ENCODE measurements at regions not wholly inside any gene's neighbourhood (a gene's known extent, or its start where the extent isn't known, plus 50 kb on each side); places are given as distances from the start of the nearest gene placed in this dataset.
"Not testable (repeated sequence)": the region's sequence is repeated elsewhere in the genome, so short reads cannot be mapped to it uniquely, and the experiment has no call there.

GRCh38 chr7:54947266-54947665, 71.6 kb upstream of the EGFR start:
- no peak overlapping the region for H3K27ac ChIP-seq
- H3K36me3 ChIP-seq (replicated peaks) = no peaks in the 10 kb centered on the region
- in situ Hi-C loops (cut with HindIII; ENCODE audit: low pct_ligation_motif_present, low sequenced_read_pairs) = no loop called here
- H3K4me3 ChIP-seq (ENCODE audit: low read depth, low read length) = no peak overlapping the region
- no peak for TF ChIP-seq CTCF (IDR thresholded peaks at IDR 0.05; ENCODE audit: low read depth, low read length, missing control alignments)
- no peak for DNase-seq
- no peaks in the 10 kb centered on the region for H3K27me3 ChIP-seq (replicated peaks)

DNA sequence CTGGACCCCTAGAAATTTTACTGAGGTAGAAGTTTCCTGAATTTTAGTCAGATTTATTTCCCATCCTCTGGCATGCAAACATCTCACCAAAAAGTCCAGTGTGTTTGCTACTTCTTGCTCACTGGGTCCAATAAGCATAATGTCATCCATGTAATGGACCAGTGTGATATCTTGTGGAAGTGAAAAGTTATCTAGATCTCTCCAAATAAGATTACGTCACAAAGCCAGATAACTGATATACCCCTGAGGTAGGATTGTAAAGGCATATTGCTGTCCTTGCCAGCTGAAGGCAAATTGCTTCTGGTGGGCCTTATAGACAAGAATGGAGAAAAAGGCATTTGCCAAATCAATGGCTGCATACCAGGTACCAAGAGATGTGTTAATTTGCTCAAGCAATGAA, 69.3 kb upstream of the EGFR start:
- in situ Hi-C loops (cut with HindIII; ENCODE audit: low pct_ligation_motif_present, low sequenced_read_pairs); H3K4me3 ChIP-seq (ENCODE audit: low read depth, low read length); DNase-seq; H3K36me3 ChIP-seq (replicated peaks); H3K27ac ChIP-seq; H3K27me3 ChIP-seq (replicated peaks): not testable (repeated sequence)

DNA sequence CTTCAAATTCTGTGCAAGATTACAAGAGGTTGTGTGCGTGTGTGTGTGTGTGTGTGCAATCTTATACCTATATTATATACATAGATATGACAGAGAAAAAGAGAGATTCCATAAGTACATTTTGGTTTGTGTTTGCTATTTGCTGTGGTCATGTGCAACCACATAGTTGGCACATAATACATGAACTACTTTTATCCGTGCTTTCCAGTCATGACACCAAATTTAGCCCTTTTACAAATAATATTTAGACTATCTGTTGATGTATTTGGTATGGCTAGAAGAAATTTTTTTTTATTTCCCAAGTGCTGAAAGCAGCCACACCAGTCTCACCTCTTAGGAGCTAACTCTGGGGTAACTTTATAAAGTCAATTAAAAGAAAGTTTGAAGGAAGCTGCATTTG, 63.5 kb upstream of the EGFR start:
- no peak for TF ChIP-seq CTCF (IDR thresholded peaks at IDR 0.05; ENCODE audit: low read depth, low read length, missing control alignments)
- DNase-seq = no peak
- in situ Hi-C loops (cut with HindIII; ENCODE audit: low pct_ligation_motif_present, low sequenced_read_pairs) = no loop called here
- no peak overlapping the region for H3K4me3 ChIP-seq (ENCODE audit: low read depth, low read length)
- no peak overlapping the region for H3K27ac ChIP-seq
- no peaks in the 10 kb centered on the region for H3K36me3 ChIP-seq (replicated peaks)
- no peaks in the 10 kb centered on the region for H3K27me3 ChIP-seq (replicated peaks)

DNA sequence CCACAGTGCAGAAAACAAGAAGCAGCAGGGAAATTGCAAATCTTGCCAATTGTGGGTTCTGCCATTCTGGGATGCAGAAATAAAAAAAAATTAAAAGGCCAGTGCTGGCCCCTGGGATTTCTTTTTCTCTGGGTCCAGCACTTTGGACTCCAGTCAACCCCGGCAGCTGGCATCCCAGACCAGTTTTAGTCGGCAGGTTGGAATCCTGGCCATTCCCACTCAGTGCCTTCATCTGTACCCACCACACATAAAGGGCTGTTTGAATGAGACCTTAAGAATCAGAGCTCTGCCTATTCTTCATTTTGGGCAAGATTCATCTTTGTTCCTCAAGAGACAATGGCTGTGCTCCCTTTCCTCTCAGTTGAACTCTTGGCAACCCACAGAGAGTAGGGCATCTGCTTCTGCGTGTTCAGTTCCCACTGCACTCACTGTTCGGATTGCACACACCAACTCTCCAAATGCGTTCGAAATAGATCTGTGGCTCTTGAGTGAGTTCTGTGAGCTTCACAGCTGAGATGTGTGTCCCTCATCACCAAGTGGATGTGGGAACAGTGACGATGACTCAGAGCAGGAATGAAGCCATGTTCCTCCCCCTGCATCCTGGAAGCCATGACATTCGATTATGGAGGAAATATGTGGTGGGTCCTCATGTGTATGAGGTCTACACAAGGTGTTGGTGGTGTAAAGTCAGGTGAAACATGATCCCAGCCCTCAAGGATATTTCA, 63.0 kb upstream of the EGFR start:
- Histone ChIP-seq H3K27me3 (replicated peaks) (no peaks in the 10 kb centered on the region), H3K27ac (no peak overlapping the region), H3K36me3 (replicated peaks) (no peaks in the 10 kb centered on the region), H3K4me3 (ENCODE audit: low read depth, low read length) (no peak overlapping the region)
- TF ChIP-seq CTCF (IDR thresholded peaks at IDR 0.05; ENCODE audit: low read depth, low read length, missing control alignments) = no peak
- in situ Hi-C loops (cut with HindIII; ENCODE audit: low pct_ligation_motif_present, low sequenced_read_pairs) = no loop called here
- DNase-seq = no peak

DNA sequence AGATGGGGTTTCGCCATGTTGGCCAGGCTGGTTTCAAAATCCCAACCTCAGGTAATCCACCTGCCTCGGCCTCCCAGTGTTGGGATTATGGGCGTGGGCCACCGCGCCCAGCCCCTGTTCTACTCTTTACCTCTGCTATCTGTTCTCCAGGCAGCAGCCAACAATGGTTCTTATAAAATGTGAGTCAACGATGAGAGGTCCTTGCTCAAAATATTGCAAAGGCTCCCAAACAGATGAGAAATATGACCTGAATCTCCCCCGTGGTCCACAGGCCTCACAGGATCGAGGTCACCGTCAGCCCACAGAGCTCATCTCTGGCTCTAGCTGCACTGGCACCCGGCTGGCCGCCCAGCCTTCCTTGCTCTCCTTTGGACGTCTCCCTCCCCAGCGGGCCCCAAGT, 62.0 kb upstream of the EGFR start:
- no peak for DNase-seq
- no peaks in the 10 kb centered on the region for H3K36me3 ChIP-seq (replicated peaks)
- no peaks in the 10 kb centered on the region for H3K27me3 ChIP-seq (replicated peaks)
- no peak overlapping the region for H3K27ac ChIP-seq
- in situ Hi-C loops (cut with HindIII; ENCODE audit: low pct_ligation_motif_present, low sequenced_read_pairs) = no loop called here
- no peak overlapping the region for H3K4me3 ChIP-seq (ENCODE audit: low read depth, low read length)
- no peak for TF ChIP-seq CTCF (IDR thresholded peaks at IDR 0.05; ENCODE audit: low read depth, low read length, missing control alignments)

- in situ Hi-C loops (cut with HindIII; ENCODE audit: low pct_ligation_motif_present, low sequenced_read_pairs) = no loop called here
- H3K4me3 ChIP-seq (ENCODE audit: low read depth, low read length) = no peak overlapping the region
Measured at GRCh38 chr7:54960517-54960916, 58.3 kb upstream of the EGFR start.

More at GRCh38 chr7:54960517-54960916, 58.3 kb upstream of the EGFR start:
- no peak for TF ChIP-seq CTCF (IDR thresholded peaks at IDR 0.05; ENCODE audit: low read depth, low read length, missing control alignments)
- no peaks in the 10 kb centered on the region for H3K36me3 ChIP-seq (replicated peaks)
- peak; percentile 40 for DNase-seq
- no peaks in the 10 kb centered on the region for H3K27me3 ChIP-seq (replicated peaks)
- no peak overlapping the region for H3K27ac ChIP-seq

Data from brain microvascular endothelial cell (primary cell).